ENCODE measurements at regions not wholly inside any gene's neighbourhood (a gene's known extent, or its start where the extent isn't known, plus 50 kb on each side); places are given as distances from the start of the nearest gene placed in this dataset.

DNA sequence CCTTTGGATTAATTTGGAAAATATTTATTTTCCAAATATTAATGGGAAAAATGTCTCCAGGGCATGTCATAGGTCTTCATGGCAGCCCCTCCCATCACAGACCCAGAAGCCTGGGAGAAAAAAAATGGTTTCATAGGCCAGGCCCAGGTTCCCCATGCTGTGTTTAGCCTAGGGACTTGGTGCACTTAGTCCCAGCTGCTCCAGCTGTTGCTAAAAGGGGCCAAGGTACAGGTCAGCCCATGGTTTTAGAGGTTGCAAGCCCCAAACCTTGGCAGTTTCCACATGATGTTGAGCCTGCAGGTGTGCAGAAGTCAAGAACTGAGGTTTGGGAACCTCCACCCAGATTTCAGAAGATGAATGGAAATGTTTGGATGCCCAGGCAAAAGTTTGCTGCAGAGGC lies 309.6 kb downstream of the SOCS6 start:
- no peak for TF ChIP-seq YY1 (IDR thresholded peaks at IDR 0.05; ENCODE audit: low read depth)
- no peak for TF ChIP-seq TAF1 (IDR thresholded peaks at IDR 0.05; ENCODE audit: low read depth)
- no peak for TF ChIP-seq ZBTB7A (IDR thresholded peaks at IDR 0.05; ENCODE audit: low read depth)
- no peak for TF ChIP-seq CREB1 (IDR thresholded peaks at IDR 0.05; ENCODE audit: low read depth)
- no peak for TF ChIP-seq RAD21 (IDR thresholded peaks at IDR 0.05; ENCODE audit: low read depth)
- no peak for TF ChIP-seq EP300 (IDR thresholded peaks at IDR 0.05; ENCODE audit: borderline replicate concordance)
- TF ChIP-seq, protein P1, sequence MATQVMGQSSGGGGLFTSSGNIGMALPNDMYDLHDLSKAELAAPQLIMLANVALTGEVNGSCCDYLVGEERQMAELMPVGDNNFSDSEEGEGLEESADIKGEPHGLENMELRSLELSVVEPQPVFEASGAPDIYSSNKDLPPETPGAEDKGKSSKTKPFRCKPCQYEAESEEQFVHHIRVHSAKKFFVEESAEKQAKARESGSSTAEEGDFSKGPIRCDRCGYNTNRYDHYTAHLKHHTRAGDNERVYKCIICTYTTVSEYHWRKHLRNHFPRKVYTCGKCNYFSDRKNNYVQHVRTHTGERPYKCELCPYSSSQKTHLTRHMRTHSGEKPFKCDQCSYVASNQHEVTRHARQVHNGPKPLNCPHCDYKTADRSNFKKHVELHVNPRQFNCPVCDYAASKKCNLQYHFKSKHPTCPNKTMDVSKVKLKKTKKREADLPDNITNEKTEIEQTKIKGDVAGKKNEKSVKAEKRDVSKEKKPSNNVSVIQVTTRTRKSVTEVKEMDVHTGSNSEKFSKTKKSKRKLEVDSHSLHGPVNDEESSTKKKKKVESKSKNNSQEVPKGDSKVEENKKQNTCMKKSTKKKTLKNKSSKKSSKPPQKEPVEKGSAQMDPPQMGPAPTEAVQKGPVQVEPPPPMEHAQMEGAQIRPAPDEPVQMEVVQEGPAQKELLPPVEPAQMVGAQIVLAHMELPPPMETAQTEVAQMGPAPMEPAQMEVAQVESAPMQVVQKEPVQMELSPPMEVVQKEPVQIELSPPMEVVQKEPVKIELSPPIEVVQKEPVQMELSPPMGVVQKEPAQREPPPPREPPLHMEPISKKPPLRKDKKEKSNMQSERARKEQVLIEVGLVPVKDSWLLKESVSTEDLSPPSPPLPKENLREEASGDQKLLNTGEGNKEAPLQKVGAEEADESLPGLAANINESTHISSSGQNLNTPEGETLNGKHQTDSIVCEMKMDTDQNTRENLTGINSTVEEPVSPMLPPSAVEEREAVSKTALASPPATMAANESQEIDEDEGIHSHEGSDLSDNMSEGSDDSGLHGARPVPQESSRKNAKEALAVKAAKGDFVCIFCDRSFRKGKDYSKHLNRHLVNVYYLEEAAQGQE (IDR thresholded peaks at IDR 0.05; ENCODE audit: low read depth), result no peak
- TF ChIP-seq, protein P2, sequence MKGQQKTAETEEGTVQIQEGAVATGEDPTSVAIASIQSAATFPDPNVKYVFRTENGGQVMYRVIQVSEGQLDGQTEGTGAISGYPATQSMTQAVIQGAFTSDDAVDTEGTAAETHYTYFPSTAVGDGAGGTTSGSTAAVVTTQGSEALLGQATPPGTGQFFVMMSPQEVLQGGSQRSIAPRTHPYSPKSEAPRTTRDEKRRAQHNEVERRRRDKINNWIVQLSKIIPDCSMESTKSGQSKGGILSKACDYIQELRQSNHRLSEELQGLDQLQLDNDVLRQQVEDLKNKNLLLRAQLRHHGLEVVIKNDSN (IDR thresholded peaks at IDR 0.05), result no peak
- no peak for TF ChIP-seq EGR1 (IDR thresholded peaks at IDR 0.05)
- TF ChIP-seq CEBPB (IDR thresholded peaks at IDR 0.05), result no peak
- TF ChIP-seq, protein P3, sequence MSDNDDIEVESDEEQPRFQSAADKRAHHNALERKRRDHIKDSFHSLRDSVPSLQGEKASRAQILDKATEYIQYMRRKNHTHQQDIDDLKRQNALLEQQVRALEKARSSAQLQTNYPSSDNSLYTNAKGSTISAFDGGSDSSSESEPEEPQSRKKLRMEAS (IDR thresholded peaks at IDR 0.05), result no peak
- TF ChIP-seq FOXM1 (IDR thresholded peaks at IDR 0.05; ENCODE audit: borderline replicate concordance, low read depth), result no peak
- TF ChIP-seq TEAD4 (IDR thresholded peaks at IDR 0.05), result no peak

All from Ishikawa (cell line).